ENCODE measurements at regions not wholly inside any gene's neighbourhood (a gene's known extent, or its start where the extent isn't known, plus 50 kb on each side); places are given as distances from the start of the nearest gene placed in this dataset.

DNA sequence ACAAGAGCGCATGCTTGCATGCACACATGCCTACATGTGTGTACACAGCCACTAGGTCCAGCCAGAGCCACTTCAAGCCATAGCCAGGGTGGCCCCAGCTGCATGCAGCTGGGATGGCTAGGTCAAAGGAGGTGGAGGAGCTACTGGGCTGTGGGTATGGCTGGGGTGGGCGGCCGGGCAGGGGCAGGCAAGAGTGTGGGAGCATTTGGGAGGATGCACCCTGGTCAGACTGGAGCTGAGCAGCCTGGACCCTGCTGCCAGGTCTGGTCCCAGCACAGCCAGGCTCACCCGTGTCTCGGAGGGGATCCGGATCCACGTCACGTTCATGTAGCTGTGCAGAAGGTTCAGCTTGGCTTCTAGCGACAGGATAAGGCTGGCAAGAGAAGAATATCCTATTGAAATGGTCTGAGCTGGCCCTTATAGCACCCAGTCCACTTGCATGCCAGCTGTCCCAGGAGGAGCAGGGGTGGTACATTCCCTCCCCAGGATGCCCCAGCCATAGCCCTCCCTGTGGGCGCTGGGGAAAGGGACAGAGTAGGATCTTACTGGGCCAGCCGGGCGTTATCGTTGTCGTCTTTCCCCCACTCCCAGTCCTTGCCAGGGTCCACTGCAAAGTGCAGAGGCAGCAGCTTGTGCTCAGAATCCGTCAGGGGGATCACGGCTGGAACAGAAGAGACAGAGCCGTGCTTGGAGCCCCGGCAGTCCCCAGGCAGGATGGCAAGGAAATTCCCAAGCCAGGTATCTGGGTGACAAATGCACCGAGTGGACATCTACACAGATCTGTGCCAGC lies 160.5 kb downstream of the KLF13 start:
- TF ChIP-seq, protein P1, sequence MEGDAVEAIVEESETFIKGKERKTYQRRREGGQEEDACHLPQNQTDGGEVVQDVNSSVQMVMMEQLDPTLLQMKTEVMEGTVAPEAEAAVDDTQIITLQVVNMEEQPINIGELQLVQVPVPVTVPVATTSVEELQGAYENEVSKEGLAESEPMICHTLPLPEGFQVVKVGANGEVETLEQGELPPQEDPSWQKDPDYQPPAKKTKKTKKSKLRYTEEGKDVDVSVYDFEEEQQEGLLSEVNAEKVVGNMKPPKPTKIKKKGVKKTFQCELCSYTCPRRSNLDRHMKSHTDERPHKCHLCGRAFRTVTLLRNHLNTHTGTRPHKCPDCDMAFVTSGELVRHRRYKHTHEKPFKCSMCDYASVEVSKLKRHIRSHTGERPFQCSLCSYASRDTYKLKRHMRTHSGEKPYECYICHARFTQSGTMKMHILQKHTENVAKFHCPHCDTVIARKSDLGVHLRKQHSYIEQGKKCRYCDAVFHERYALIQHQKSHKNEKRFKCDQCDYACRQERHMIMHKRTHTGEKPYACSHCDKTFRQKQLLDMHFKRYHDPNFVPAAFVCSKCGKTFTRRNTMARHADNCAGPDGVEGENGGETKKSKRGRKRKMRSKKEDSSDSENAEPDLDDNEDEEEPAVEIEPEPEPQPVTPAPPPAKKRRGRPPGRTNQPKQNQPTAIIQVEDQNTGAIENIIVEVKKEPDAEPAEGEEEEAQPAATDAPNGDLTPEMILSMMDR (IDR thresholded peaks at IDR 0.05), result no peak
- no peak for TF ChIP-seq POLR2A (IDR thresholded peaks at IDR 0.05)

Data from thyroid gland (tissue), 4 donors.